ENCODE measurements at regions not wholly inside any gene's neighbourhood (a gene's known extent, or its start where the extent isn't known, plus 50 kb on each side); places are given as distances from the start of the nearest gene placed in this dataset.

DNA sequence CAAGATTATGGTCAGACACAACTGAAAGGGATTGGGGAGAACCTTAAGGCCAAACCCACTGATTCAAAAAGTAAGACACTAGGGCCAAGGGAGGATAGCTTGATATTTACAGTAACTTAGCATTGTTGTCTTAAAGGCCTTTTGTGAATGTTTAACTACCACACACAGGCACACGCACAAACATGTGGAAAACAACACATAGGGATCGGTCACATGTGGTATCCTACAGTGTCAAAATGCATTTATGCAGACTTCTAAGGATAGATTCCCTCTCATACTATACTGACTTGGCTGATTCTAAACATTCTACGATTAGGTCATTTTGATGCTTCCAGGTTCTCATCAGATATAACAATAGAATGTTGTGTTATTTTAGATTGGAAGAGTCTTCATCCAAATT, 638.9 kb upstream of the LRRTM1 start (continued):
- TF ChIP-seq, protein P1, sequence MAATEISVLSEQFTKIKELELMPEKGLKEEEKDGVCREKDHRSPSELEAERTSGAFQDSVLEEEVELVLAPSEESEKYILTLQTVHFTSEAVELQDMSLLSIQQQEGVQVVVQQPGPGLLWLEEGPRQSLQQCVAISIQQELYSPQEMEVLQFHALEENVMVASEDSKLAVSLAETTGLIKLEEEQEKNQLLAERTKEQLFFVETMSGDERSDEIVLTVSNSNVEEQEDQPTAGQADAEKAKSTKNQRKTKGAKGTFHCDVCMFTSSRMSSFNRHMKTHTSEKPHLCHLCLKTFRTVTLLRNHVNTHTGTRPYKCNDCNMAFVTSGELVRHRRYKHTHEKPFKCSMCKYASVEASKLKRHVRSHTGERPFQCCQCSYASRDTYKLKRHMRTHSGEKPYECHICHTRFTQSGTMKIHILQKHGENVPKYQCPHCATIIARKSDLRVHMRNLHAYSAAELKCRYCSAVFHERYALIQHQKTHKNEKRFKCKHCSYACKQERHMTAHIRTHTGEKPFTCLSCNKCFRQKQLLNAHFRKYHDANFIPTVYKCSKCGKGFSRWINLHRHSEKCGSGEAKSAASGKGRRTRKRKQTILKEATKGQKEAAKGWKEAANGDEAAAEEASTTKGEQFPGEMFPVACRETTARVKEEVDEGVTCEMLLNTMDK (IDR thresholded peaks at IDR 0.05; ENCODE audit: borderline replicate concordance, insufficient read depth, low read depth, low read length, poor library complexity, severe bottlenecking), result no peak
- TF ChIP-seq ZFP30 (CRISPR knock-in tag; IDR thresholded peaks at IDR 0.05; ENCODE audit: borderline replicate concordance), result no peak
- TF ChIP-seq RHOXF2B (CRISPR knock-in tag; conservative IDR thresholded peaks at IDR 0.05), result no peak

DNA sequence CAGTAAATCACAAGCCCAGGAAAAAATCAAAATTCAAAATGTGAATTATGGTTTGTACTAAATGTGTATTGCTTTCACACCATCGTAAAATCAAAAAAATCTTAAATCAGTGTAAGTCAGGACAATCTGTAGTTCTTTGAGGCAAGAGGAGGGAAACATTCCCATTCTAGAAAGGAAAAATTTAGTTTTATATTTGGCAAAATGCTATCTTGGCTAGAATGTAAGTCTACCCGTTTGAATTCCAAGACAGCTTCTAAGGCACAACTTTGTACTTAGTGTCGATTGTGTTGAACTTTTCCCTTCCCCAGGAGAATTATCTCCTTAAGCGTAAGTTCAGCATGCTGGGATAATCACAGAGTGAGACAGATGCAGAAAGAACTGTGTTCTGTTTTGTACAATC, 638.2 kb upstream of the LRRTM1 start:
- no peak overlapping the region for H3K4me3 ChIP-seq
- no peak overlapping the region for H3K9ac ChIP-seq (ENCODE audit: insufficient read depth in 1 of 2, low read depth in 2 of 2, low read length in 2 of 2)
- no peak overlapping the region for H2AFZ ChIP-seq (ENCODE audit: low read depth, low read length)
- in situ Hi-C loops (cut with MboI), result no loop called here
- WGBS (ENCODE audit: insufficient coverage, low coverage, missing lambda C conversion rate), result 0% methylated on average over 4 of the region's 4 CpGs
- no peak overlapping the region for H3K27ac ChIP-seq (ENCODE audit: extremely low read depth, low read depth, low read length)
- H3K9me3 ChIP-seq (replicated peaks; ENCODE audit: control insufficient read depth, insufficient read depth, low read depth, low read length), result no peaks in the 10 kb centered on the region
- no peak overlapping the region for H3K4me2 ChIP-seq (ENCODE audit: insufficient read depth, low read length)
- no peaks in the 10 kb centered on the region for H3K79me2 ChIP-seq (ENCODE audit: control insufficient read depth, insufficient read depth, low read length)
- DNase-seq (ENCODE audit: extremely low read depth in 1 of 4, low spot score in 3 of 4), result no peak
- no peak for ATAC-seq
- no peaks in the 10 kb centered on the region for H3K4me1 ChIP-seq (replicated peaks in 1 of 2; ENCODE audit: control insufficient read depth in 2 of 2, insufficient read depth in 2 of 2, low read length in 2 of 2)
- intact Hi-C loops (cut with micrococcal nuclease), result no loop called here
- ChIA-PET CTCF (ENCODE audit: low intra/inter-chr PET ratio) (no interaction called here), POLR2A (no interaction called here)
- no peaks in the 10 kb centered on the region for H3K9me1 ChIP-seq (ENCODE audit: control insufficient read depth, insufficient read depth, low read length)
- no peak for FAIRE-seq
- H3K27me3 ChIP-seq (ENCODE audit: control insufficient read depth in 2 of 2, insufficient read depth in 2 of 2, low read length in 2 of 2), result no peaks in the 10 kb centered on the region
- no TSS peak for BruUV-seq (replicated peaks)
- H3K36me3 ChIP-seq (ENCODE audit: control insufficient read depth, insufficient read depth, low read length), result no peaks in the 10 kb centered on the region
- no peaks in the 10 kb centered on the region for H4K20me1 ChIP-seq (replicated peaks; ENCODE audit: control insufficient read depth, insufficient read depth, low read length)
- TF ChIP-seq ILF3 (IDR thresholded peaks at IDR 0.05; ENCODE audit: borderline replicate concordance) (no peak), MEF2A (IDR thresholded peaks at IDR 0.05; ENCODE audit: control insufficient read depth, low read depth, low read length) (no peak), FOXK2 (conservative IDR thresholded peaks at IDR 0.05 in 1 of 2, IDR thresholded peaks at IDR 0.05 in 1 of 2; ENCODE audit: low read depth in 2 of 2) (no peak), PRMT5 (CRISPR knock-in tag; IDR thresholded peaks at IDR 0.05) (no peak), RB1 (IDR thresholded peaks at IDR 0.05; ENCODE audit: low read depth) (no peak), MCM2 (IDR thresholded peaks at IDR 0.05; ENCODE audit: low read depth) (no peak), MAFK (IDR thresholded peaks at IDR 0.05; ENCODE audit: low read length) (no peak)
- TF ChIP-seq, protein P2, sequence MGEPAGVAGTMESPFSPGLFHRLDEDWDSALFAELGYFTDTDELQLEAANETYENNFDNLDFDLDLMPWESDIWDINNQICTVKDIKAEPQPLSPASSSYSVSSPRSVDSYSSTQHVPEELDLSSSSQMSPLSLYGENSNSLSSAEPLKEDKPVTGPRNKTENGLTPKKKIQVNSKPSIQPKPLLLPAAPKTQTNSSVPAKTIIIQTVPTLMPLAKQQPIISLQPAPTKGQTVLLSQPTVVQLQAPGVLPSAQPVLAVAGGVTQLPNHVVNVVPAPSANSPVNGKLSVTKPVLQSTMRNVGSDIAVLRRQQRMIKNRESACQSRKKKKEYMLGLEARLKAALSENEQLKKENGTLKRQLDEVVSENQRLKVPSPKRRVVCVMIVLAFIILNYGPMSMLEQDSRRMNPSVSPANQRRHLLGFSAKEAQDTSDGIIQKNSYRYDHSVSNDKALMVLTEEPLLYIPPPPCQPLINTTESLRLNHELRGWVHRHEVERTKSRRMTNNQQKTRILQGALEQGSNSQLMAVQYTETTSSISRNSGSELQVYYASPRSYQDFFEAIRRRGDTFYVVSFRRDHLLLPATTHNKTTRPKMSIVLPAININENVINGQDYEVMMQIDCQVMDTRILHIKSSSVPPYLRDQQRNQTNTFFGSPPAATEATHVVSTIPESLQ (CRISPR knock-in tag; IDR thresholded peaks at IDR 0.05), result no peak
- TF ChIP-seq, protein P3, sequence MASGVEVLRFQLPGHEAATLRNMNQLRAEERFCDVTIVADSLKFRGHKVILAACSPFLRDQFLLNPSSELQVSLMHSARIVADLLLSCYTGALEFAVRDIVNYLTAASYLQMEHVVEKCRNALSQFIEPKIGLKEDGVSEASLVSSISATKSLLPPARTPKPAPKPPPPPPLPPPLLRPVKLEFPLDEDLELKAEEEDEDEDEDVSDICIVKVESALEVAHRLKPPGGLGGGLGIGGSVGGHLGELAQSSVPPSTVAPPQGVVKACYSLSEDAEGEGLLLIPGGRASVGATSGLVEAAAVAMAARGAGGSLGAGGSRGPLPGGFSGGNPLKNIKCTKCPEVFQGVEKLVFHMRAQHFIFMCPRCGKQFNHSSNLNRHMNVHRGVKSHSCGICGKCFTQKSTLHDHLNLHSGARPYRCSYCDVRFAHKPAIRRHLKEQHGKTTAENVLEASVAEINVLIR (CRISPR knock-in tag; IDR thresholded peaks at IDR 0.05), result no peak
